HG03565 (cell line): ENCODE measurements at regions not wholly inside any gene's neighbourhood (a gene's known extent, or its start where the extent isn't known, plus 50 kb on each side); places are given as distances from the start of the nearest gene placed in this dataset.
"Not testable (repeated sequence)": the region's sequence is repeated elsewhere in the genome, so short reads cannot be mapped to it uniquely, and the experiment has no call there.

Experiments used
- ATAC-seq: cut with Tn5 transposase; IDR thresholded peaks from one replicate; pipeline ENCODE4 v1.9.1; 2021; ENCODE audit warnings: mild to moderate bottlenecking, moderate library complexity; ENCODE audit not compliant: unreplicated experiment

- no peak for ATAC-seq
Observed at GRCh38 chr14:101075801-101076413, 172.4 kb upstream of the RTL1 start.

GRCh38 chr14:101076451-101077198 lies 173.1 kb upstream of the RTL1 start:
- no peak for ATAC-seq

GRCh38 chr14:101077481-101078074 lies 174.1 kb upstream of the RTL1 start:
- ATAC-seq, result no peak

GRCh38 chr14:101078170-101078891 lies 174.8 kb upstream of the RTL1 start:
- ATAC-seq, result no peak

DNA sequence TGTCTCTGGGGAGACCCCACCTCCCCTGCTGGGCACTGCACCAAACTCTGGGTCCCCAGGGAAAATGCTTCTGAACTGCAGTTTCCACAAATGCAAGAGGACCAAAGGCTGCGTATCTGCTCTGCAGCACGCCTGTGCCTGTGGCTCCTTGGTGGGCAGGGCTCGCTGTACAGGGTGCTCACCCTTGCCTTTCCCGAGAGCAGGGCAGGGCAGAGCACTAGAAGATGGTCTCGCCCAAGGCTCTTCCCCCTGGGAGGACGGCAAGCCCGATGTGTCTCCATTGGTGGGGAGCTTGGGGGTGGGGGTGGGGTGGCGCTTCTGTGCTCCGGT lies 175.3 kb upstream of the RTL1 start:
- ATAC-seq, result no peak

DNA sequence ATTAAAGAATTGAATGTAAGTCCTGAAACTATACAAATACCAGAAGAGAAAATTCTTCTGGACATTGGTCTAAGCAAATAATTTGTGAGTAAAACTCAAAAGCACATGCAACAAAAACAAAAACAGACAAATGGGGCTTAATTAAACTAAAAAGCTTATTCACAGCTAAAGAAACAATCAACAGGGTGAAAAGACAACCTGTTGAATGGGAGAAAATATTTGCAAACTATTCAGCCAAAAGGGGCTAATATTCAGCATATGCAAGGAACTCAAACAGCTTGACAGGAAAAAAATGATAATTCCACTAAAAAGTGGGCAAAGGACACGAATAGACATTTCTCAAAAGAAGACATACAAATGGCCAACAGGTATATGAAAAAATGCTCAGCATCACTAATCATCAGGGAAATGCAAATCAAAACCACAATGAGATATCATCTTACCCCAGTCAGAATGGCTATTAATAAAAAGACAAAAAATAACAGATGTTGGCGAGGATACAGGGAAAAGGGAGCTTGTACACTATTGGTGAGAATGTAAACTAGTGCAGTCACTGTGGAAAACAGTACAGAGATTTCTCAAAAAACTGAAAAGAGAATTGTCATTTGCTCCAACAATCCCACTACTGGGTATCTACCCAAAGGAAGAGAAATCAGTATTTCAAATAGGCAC lies 177.5 kb upstream of the RTL1 start:
- no peak for ATAC-seq

DNA sequence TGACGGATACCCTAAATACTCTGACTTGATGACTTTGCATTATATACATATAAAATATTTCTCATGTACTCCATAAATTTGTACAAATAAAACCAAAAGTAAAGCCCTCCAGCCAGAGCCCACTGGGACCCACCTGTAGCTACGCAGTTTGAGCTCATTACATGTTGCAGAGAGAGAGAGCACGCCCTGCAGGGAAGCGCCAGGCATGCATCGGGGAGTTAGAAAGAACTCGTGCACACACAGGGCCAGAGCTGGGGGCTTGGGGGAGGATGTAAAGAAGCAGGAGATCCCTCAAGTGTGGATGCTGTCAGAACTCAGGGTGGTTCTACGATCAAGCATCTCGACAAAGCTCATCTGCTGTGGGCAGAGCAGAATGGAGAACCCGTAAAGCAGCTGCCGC lies 178.5 kb upstream of the RTL1 start:
- ATAC-seq, result no peak

- ATAC-seq, result no peak
Observed at GRCh38 chr14:101082436-101083384, 179.2 kb upstream of the RTL1 start.

DNA sequence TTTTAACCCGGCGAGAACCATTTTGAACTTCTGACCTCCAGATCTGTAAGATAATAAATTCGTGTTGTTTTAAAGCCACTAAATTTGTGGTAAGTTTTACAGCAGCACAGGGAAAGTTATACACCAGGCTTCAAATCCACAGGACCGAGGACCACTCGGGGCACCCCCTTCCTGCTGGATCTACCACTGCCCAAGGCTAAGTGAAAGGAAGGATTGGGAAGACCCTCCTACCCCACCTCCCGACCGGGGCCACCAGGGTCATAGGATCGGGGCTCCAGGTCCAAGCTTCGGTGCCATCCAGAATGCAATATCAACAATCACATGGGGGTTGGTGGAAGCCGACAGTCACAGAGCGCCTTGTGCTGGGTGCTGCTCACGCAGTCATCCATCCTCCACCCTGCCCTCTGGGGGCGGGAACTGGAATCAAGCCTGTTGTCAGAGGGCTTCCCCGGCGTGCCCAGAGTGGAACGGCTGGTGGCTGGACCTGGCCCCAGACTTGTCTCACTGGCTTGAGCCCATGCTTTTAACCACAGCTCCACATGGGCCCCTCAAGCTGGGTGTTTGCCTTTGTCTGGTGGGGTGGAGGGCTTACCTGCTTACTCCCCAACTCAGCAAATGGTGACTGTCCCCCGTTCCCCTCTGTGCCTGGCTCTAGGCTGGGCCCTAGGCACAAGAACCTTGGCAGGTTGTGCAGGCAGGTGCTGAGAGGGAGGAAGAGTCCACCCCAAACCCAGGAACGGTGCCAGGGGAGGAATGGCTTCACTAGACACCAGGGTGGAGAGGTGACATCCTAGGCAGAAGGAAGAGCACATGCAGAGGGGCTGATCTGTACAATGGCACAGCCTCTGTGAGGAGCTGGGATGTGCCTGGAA lies 180.3 kb upstream of the RTL1 start:
- ATAC-seq, result no peak

DNA sequence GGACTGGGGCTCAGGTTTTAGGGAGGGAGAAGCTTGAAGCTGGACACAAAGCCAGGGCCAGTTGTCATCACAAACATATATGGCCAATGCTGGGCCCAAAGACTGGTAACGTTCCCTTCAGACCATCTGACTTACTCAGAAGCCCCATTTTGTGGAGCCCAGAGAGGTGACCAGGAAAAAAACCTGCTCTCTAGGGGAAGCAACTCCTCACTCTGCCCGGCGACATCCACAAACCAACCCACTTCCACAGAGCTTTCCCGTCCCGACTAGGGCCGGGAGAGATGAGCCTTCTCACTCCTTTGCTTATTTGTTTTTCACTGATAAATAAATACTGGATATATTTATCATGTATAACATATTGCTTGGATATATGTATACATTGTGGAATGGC lies 180.9 kb upstream of the RTL1 start:
- no peak for ATAC-seq

- ATAC-seq, result no peak
Observed at GRCh38 chr14:101086926-101087325, 183.4 kb upstream of the RTL1 start.

- no peak for ATAC-seq
Observed at GRCh38 chr14:101087614-101088394, 184.3 kb upstream of the RTL1 start.

- no peak for ATAC-seq
Observed at GRCh38 chr14:101088395-101088667, 184.8 kb upstream of the RTL1 start.

DNA sequence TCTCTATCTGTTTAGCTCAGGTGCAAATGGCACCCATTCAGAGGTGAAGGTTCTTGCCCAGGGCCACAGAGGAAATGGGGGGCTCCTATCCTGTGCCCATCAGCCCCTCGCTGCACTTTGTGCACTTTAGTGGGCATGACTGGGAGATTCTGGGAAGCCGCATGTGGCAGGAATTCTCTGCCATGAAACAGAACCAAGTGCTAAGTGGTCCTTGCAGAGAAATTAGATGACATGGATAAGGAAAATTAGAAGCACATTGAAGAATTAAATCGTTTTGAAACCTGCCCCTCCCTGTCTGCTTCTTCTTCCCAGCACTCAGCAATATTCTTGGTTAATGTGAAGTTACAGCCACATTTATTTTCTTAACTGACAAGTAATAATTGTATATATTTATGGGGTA lies 185.2 kb upstream of the RTL1 start:
- ATAC-seq, result no peak

- ATAC-seq, result not testable (repeated sequence)
Observed at GRCh38 chr14:101090478-101090877, 187.0 kb upstream of the RTL1 start.

- no peak for ATAC-seq
Observed at GRCh38 chr14:101090976-101091375, 187.5 kb upstream of the RTL1 start.

DNA sequence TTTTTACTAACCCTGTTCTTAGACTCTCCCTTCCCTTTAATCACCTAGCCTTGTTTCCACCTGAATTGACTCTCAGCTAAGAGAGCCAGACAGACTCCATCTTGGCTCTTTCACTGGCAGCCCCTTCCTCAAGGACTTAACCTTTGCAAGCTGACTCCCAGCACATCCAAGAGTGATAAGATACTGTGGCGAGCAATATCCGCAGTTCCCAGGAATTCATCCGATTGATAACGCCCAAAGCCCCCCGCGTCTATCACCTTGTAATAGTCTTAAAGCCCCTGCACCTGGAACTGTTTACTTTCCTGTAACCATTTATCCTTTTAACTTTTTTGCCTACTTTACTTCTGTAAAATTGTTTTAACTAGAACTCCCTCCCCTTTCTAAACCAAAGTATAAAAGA lies 191.4 kb upstream of the RTL1 start:
- not testable (repeated sequence) for ATAC-seq

DNA sequence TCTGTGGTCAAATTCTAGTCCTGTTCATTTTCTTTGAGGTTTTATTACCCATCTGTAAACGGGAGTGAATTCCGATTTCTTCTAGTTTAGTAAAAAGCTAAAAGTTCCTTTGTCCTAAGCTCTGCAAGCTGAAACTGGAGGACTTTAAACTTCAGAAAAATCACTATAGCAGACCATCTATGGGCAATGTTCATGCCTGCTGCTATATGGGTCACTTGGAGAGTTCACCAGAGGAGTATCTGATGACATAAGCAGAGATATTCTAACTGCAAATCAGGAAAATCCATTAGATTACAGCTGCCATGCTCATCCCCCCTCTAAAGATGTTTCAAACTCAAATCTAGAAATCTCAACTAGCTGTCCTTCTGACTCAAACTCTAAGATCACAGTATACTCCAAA lies 193.0 kb upstream of the RTL1 start:
- no peak for ATAC-seq
